DMS 273 treated with DMSO at 0.1 percent for 48 hours (cell line): ENCODE measurements at regions not wholly inside any gene's neighbourhood (a gene's known extent, or its start where the extent isn't known, plus 50 kb on each side); places are given as distances from the start of the nearest gene placed in this dataset.

ENCODE experiments used
- DNase-seq: peaks from one replicate; lab custom pipeline; 2025; lab: John Stamatoyannopoulos, UW

DNA sequence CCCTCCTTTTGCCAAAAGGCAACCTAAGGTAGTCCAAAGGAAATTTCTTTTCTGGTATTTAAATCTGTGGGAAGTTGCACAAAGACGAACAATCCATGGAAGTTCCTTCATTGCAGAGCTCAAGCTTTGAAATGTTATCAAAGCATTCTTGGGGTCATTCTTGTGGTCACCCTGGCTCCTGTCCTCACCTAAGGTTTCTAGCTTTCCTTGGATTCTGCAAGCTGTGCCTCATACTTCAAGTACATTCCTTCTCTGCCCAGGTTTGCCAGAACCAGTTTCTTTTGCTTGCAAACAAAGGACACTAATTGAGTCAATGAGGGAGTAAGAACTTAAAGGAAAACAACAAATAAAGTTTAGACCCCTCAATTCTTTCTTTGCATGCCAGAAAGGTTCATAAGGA lies 329.8 kb upstream of the PDZRN3 start:
- DNase-seq, result no peak

DNA sequence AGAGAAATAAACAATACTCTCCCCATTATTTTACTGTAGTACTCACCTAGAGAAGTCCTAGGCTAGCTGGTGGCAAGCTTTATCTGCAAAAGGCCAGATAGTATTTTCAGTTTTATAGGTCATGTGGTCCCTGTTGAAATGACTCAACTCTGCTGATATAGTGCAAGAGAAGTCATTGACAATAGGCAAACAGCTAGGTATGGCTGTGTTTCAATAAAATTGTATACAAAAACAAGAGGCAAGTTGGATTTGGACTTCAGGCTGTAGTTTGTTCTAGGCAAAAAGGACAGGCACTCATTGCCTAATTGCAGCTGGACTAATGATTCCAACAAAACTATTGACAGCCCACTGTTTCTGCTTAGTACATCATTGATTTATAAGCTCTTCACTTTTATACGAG lies 328.0 kb upstream of the PDZRN3 start:
- no peak for DNase-seq

DNA sequence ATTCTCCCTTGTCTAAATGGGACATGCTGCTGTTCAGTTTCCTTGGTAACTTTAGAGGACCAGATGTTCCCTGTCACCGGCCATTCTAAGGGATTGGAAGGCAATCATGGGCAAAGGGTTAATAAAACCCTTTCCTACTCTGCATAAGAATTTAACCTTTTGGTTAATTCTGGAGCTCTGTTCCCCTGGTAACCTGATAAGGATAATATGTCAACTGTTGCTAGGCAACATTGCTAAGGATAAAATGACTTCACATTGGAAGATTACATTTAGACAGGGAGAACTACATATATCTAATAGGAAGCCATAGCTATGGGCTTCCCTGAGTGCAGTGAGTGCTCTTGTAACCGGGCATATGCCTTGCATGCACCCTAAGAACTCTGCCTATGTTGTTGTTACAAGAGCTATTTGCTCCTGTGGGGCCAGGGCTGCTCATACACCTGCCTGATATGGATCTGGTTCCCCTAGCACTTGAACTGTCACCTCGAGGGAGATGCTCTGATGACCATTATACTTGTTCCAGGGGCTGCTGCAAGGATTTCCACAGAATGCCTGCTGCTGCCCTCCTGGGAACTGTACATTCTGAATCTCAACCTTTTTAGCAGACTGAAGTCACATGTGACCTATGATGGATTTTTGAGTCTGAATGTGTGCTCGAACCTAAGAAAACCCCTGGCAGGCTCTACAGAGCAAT lies 326.3 kb upstream of the PDZRN3 start:
- no peak for DNase-seq

DNA sequence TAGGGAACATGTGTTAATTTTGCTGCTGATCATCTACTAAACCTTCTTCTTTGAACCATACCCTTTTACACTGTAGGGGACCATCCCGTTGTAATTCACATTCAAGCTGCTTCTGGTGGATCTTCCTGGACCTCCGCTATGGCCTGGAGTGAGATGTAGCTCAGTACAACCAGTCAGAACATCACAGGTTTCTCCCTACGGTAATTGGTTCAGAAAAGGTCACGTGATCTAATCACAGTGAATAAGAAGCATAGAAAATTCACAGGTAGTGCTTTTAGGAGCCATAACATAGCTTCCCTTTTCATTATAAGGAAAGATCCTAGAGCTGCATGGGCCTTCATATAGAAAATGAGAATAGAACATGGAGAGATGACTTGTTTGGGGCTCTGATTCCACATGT lies 320.8 kb upstream of the PDZRN3 start:
- no peak for DNase-seq

DNA sequence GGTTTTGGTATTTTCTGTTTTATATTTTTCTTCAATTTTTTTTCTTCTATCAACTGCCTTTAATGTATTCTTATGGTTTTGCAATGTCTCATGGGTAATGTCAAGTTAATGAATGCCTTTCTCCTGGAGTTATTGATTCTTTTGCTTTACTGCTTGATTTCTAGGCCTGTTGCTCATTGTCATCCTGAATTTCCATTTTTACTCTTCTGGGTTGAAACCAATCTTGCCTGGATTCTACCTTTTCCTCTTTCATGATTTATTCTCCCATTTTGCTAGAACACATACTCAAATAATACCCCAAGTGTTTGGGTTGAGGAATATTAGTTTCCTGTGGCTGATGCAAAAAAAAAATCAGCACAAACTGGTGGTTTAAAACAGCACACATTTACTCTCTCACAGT lies 315.2 kb upstream of the PDZRN3 start:
- DNase-seq, result no peak

DNA sequence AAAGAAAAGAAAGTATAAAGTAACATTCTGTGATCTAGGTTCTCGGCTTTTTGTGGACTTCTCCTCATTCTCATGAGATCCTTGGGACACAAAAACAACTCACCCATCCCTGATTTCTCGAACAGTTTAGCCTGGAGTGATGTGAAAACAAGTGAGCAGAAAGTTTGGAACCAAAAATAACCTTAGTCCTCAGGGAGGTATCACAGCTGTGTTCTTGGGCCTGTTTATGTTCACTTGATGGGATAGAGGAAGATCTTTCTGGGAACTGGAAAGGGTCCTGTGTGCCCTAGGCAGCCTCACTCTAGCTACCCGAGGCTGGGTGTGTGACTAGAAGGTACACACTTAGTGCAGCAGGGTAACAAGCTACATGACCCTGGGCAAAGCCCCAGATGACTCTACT lies 308.8 kb upstream of the PDZRN3 start:
- DNase-seq, result no peak

DNA sequence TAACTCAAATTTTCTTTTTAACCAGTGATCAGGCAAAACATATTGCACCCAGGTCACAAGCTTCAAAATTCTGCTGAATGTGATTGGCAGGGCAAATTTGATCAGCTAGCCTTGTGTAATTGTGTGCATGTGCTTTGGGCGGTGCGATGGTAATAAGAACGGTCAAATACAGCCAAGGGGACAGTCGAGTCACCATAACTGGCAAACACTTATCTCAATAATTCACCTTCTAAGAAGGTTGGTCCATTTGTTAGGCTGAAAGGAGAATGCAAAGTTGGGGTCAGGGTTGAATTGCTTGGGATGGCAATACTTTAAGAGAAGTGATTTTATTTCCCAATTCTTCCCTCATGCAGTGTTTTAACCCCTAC lies 302.4 kb upstream of the PDZRN3 start:
- DNase-seq, result no peak

DNA sequence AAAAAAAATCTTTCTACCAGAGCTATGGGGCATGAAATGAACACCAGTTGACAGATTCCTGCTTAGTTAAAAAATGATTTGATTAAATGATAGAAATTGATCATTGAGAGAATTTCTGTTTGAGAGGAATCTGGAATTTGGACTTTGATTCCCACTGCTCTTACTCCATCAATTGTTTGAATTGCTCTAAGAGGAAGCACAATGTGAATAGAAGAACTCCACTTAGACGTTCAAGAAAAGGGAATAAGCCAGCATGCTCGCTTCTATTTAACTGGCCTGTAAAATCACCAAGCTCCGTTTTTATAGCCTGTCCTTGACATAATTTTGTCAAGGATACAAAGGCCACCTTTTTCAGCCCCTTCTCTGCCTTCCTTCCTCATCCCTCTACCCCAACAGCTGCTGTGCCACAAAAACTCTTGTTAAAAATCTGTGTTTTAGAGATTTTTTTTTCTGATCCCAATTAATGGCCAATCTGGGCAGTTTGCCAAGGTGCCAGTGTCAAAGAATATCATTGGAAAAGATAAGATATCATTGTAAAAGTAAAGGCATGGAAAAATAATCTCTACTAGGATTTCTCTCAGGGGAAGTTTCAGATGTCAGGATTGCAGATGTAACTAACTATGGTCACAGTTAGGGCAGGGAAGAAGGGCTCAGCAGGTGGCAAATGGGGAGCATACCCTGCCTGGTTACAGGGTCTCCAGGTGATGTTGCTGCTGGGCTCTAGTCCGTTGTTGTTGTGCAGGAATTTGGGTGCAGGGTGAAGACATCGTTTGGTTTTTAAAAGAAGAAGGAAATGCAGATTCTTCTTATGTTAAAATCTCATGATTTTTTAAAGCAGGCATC lies 301.8 kb upstream of the PDZRN3 start:
- no peak for DNase-seq

DNA sequence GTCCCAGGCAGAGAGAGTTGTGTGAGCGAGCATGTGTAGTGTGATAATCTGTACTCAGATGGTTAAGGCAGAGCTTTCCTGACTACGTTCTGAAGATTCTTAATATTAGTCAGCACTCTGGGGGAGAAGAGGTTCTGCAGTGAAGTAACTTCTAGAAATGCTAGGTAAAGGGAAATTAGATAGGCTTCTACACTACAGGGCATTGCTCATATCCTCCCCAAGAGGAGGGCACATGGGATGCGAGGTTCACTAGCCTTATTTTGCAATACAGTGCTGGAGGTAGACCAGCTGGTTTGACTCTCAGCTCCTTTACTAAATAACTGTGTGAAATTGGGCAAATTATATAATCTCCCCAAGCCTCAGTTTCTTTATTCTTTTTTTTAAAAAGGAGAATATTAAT lies 300.3 kb upstream of the PDZRN3 start:
- no peak for DNase-seq

DNA sequence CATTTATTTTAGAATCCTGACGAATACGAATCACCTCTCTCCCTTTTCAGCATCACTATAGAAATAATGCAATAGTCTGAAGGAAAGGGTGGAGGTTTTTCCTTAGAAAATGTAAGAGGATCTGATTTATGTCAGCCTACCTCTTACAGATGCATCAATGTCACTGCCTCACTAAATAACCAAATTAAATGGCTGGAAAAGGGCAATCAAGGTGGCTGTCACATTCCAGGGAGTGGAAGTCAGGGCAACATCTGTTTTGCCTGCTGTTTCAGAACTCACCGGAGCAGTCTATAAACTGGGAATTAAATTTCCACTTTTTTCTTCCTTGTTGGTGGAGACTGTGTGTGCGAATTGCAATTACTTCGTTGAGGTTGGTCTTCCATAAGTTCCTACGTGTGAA lies 299.3 kb upstream of the PDZRN3 start:
- no peak for DNase-seq

DNA sequence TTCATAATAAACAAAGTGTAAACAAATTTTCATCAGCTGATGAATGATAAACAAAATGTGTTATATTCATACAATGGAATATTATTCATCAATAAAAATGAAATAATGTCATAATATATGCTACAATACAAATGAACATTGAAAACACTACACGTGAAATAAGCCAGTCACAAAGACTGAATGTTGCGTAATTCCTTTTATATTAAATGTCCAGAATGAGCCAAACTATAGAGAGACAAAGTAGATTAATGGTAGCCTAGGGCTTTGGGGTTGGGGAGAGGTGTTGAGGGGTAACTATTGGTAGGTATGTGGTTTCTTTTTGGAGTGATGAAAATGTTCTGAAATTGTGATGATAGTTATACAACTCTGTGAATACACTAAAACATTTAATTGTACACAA lies 292.9 kb upstream of the PDZRN3 start:
- DNase-seq, result no peak

DNA sequence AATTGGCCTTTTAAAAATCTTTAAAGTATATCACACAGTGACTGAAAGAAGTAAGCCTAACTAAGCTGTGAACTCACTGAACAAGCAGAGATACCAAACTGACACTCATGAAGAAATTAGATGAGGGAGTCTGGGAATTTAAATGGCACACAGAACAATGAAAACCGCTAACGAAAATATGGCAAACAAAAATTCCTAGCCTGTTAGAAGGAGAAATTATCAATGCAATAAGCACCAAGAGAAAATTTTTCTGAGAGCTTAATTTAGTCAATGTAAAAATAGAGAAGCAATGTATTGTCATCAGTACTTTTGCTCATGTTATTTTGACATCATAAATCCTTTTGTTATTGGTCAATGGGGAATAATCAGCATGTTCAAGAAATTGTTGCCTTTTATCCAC lies 291.1 kb upstream of the PDZRN3 start:
- DNase-seq, result no peak

DNA sequence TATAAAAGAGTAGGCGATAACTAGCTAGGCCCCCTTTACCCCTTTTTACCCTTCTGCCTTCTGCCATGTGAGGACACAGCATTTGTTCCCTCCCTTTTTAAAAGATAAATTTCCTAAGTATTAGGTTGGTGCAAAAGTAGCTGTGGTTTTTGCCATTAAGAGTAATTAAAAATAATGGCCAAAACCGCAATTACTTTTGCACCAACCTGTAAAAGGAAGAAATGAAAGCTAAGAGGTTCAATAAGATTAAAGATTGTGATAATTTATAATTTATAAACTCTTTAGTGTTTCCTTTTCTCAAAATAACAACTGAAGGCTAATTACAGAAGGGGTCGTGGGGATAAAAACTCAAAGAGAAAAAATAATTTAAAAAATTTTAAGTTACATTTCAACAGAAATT lies 283.5 kb upstream of the PDZRN3 start:
- DNase-seq, result no peak

DNA sequence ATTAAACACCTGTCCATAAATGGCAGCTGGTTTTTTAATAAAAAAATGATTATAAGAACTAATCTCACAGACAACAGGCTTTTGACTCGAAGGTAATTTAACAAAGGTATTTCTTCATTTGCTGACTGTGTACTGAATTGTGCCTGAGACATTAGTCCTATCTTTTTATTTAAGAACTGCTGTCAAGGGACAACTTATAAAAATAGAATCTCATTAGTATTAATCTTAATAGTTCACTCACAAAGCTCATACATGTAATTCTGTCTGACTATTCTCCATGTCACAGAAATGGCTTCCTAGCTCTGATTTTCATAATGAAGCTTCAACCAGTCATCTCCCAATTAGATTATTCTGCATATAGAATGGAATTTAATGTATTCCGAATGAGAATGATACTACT lies 276.9 kb upstream of the PDZRN3 start:
- no peak for DNase-seq

DNA sequence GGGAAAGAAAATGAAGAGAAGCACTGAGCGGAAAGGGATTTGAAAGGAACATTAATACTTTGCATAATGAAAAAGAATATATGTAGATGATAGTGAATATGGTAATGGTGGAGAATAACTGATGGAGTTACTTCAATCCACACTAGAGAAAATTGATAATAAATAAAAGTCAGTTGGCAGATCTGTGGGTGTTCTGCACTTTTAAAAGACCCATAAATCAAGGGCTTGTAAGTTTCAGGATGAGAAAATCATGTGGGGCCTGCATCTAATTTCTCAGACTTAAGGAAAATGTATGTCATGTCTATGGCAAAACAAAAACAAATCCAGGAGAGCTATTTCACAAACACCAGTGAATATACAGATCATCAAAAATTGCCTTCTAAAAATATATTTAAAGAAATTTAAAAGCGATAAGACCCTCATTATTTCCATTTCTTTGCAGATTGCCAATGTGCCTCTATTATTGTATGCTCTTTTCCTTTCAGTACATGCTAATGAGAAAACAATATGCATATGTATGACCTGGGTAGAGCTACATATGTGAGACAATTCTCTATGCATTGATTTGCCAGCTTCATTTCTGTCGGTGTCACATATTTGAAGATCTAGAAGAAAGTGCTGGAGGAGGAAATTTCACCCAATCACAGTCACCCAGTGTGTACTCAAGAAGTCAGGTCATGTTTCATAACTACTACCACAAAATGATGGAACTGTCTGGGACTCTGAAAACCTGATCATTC lies 269.9 kb upstream of the PDZRN3 start:
- DNase-seq, result no peak

DNA sequence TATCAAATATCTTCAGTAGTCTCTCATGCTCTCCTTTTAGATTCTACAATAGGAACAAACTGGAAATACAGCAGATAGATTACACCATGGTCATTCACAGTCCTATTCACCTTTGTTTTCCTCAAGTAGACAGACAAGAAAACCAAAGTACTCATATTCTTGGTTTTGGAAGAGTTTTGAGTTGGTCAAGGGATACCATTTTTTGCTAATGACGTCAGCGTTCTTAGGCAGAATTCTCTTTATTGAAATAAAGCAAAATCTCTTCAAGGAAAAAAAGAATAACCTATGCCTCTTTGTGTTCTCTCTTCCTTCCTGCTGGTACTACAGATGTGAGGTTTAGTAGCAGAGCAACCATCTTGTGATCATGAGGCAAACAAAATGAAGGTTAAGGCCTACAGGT lies 268.3 kb upstream of the PDZRN3 start:
- DNase-seq, result no peak

DNA sequence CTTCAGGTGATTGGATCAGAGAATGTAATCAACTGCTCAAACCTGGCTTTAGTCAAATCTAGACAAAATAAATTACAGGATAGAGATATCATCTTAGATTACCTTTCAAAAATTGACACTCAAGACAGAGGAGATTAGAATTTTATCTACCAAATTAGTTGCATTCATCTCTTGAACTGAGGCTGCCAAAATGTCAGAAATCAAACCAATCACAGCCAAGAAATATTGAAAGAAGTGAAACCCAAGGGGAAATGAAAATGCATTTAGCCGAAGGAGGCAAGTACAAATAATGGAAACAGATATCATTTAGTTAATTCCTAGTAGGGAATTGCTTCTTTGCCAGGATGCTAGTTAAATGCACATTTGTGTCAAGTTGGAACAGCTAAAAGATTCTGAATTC lies 261.1 kb upstream of the PDZRN3 start:
- no peak for DNase-seq

DNA sequence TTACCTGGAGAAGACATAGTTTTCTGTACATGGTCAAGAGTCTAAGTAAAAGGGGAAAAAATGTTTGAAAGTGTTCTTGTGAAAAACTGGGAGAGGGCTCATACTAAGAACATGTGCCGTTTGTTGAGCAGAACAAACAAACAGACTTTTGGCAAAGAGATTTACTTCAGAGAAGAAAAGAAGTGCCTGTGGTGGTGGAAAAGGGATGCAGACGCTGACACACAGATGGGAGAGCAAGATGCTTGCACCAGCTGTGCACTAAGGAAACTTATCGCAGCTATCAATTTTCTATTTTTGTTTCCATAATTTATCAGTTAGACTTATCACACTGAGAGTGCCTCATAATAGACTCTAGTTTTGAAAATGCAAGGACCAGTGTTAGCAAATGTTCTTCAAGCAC lies 259.6 kb upstream of the PDZRN3 start:
- DNase-seq, result no peak

DNA sequence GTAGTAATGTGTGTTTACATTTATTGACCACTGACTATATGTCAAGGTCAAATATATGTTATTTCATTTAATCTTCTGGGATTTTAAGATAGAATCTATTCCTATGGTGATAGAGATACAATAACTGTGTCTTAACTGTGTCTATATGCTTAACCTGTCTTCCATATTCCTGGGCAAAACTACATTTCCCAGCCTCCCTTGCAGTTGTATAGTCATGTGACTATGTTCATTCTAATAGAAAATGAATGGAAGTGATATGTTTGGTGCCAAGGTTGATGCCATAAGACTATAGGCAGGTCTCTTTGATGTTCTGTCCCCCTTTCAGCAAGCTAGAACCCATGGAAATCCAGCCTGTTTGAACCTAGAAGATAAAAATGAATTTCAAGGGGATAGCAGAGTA lies 258.8 kb upstream of the PDZRN3 start:
- DNase-seq, result no peak

DNA sequence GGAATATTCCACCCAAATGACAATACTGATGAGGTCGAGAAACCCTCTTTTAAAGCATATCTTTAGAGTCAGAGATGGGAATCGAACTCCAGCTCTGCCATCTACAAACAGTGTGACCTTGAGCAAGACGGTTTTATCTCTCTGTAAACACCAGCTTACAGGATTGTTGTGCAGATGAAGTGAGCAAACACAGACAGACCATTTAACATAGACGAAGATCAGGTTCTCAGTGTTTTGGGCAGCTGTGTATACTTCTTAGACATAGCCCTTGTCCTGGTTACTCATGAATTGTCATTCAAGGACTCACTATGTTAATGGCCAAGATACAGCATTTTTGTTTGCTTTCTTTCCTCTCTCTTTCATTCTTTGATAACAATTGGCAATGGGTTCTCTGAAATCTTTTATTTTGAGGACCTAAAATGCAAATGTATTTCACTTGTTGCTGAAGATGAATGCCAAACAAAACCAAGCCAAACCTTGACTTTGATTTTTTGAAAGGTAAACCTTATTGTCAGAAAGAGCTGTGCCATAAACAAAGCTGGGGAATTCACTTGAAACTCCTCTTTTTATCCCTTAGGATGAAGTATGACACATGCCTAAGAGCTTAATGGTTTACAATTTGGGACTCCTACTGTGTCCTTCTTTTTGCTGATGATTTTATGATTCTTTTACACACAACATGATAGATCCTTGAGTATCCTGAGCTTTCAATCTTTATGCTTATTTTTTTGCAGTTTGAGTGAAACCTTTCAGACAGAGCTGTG lies 250.0 kb upstream of the PDZRN3 start:
- no peak for DNase-seq

DNA sequence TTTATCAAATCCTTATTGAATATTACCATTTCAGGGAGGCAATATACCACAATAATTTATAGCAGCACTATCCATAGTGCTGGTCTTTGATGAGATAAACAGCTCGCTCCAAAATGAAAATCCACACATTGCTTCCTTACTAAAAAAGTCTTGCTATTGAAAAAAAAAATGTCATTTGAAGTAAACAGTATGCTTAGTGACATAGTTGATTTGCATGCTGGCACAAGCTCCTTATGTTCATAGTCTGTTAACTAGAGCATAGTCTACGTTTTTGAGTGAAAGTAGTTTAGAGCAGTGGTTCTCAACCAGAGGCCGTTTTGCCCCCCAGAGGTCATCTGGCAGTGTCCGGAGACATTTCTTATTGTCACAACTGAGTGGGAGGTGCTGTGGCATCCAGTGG lies 249.4 kb upstream of the PDZRN3 start:
- no peak for DNase-seq

DNA sequence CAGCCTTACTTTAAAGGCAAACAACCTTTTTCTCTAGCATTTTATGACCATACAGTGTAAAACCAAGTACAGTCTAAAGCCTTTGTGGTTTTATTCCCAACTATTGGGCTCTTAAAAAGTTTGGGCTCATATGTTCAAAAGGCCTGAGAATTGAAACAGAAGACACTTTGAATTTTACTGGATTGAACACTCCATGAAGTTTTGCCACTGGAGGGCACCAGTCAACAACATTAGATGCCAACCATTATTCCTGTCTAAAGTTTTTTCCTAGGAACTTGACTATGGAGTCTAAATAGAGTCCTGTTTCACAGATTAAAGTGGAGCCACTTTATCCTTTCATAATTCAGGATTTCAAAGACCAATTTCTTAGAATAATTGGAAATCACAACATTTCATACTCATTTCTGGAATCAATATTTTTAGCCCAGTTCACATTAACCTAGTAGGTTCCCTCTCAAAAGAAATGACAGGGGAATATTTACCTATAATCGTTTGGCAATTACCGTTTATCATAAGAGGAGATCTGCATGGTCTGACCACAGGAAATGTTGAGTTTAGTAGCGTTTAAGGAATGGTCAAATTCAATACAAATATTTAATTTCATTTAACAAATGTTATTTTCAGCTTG lies 244.1 kb upstream of the PDZRN3 start:
- DNase-seq, result peak; percentile 0
